ENCODE measurements at regions not wholly inside any gene's neighbourhood (a gene's known extent, or its start where the extent isn't known, plus 50 kb on each side); places are given as distances from the start of the nearest gene placed in this dataset.

DNA sequence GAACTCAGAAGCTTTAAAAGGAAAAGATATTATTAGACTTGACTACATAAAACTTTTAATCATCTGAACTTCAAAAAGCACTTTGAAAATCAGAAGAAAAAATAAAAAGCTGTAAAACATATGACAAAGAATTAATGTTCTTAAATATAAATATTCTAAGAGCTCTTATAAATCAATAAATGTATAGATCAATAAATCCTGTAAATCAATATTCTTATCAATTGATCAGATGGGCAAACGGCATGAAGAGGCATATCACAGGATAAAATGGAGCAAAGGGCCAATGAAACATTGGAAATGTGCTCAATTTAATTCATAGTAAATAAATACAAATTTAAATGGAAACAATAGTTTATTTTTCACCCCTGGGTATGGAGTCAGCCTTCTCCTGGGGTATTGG, 66.1 kb upstream of the SMYD2 start:
- no peak for DNase-seq
- CTCF ChIA-PET = interaction anchor here (0.7 to 4.3 kb wide), 17 partner anchors 9 to 426 kb away, joined by 3 to 148 read pairs (median 4); no protein-coding TSS in a partner anchor
- no peaks in the 10 kb centered on the region for H3K9me3 ChIP-seq (ENCODE audit: control extremely low read depth in 1 of 5, control insufficient read depth in 4 of 5, insufficient read depth in 2 of 5, low read depth in 1 of 5, low read length in 4 of 5)
- H3K27ac ChIP-seq (ENCODE audit: insufficient read depth in 1 of 2, low read depth in 1 of 2, low read length in 2 of 2, poor library complexity in 1 of 2, severe bottlenecking in 2 of 2) = no peak overlapping the region
- POLR2A ChIA-PET = no interaction called here
- peaks cover 0 to 6% (median 5%) of the 10 kb centered on the region in 4 experiments for H3K4me1 ChIP-seq (ENCODE audit: control extremely low read depth in 1 of 4, control insufficient read depth in 4 of 4, insufficient read depth in 4 of 4, low read length in 3 of 4)
- no peaks in the 10 kb centered on the region for H3K36me3 ChIP-seq (ENCODE audit: control insufficient read depth in 4 of 4, insufficient read depth in 4 of 4, low read length in 3 of 4)
- no CpG with 5 or more reads among the region's 1 CpG for WGBS (ENCODE audit: insufficient coverage)
- H3K4me3 ChIP-seq (ENCODE audit: control insufficient read depth in 1 of 7, extremely low read depth in 1 of 7, insufficient read depth in 4 of 7, low read depth in 2 of 7, low read length in 6 of 7) = no peak overlapping the region
- H3K27me3 ChIP-seq (replicated peaks in 2 of 5; ENCODE audit: control insufficient read depth in 4 of 5, insufficient read depth in 5 of 5, low read length in 4 of 5) = peaks cover 0 to 22% (median 12%) of the 10 kb centered on the region in 5 experiments

GRCh38 chr1:214215583-214215982, 65.4 kb upstream of the SMYD2 start:
- H3K27me3 ChIP-seq (replicated peaks in 2 of 5; ENCODE audit: control insufficient read depth in 4 of 5, insufficient read depth in 5 of 5, low read length in 4 of 5) = peaks cover 0 to 25% (median 12%) of the 10 kb centered on the region in 5 experiments
- no peak overlapping the region for H3K27ac ChIP-seq (ENCODE audit: insufficient read depth in 1 of 2, low read depth in 1 of 2, low read length in 2 of 2, poor library complexity in 1 of 2, severe bottlenecking in 2 of 2)
- ChIA-PET POLR2A (no interaction called here), CTCF (no interaction called here)
- no peaks in the 10 kb centered on the region for H3K9me3 ChIP-seq (ENCODE audit: control extremely low read depth in 1 of 5, control insufficient read depth in 4 of 5, insufficient read depth in 2 of 5, low read depth in 1 of 5, low read length in 4 of 5)
- 95% methylated on average over 3 of the region's 3 CpGs for WGBS (ENCODE audit: insufficient coverage)
- H3K4me1 ChIP-seq (ENCODE audit: control extremely low read depth in 1 of 4, control insufficient read depth in 4 of 4, insufficient read depth in 4 of 4, low read length in 3 of 4) = peaks cover 0 to 6% (median 5%) of the 10 kb centered on the region in 4 experiments
- DNase-seq = no peak
- no peak overlapping the region for H3K4me3 ChIP-seq (ENCODE audit: control insufficient read depth in 1 of 7, extremely low read depth in 1 of 7, insufficient read depth in 4 of 7, low read depth in 2 of 7, low read length in 6 of 7)
- H3K36me3 ChIP-seq (ENCODE audit: control insufficient read depth in 4 of 4, insufficient read depth in 4 of 4, low read length in 3 of 4) = no peaks in the 10 kb centered on the region

- Histone ChIP-seq H3K9me3 (ENCODE audit: control extremely low read depth in 1 of 5, control insufficient read depth in 4 of 5, insufficient read depth in 2 of 5, low read depth in 1 of 5, low read length in 4 of 5) (no peaks in the 10 kb centered on the region), H3K4me3 (ENCODE audit: control insufficient read depth in 1 of 7, extremely low read depth in 1 of 7, insufficient read depth in 4 of 7, low read depth in 2 of 7, low read length in 6 of 7) (no peak overlapping the region), H3K36me3 (ENCODE audit: control insufficient read depth in 4 of 4, insufficient read depth in 4 of 4, low read length in 3 of 4) (no peaks in the 10 kb centered on the region), H3K4me1 (ENCODE audit: control extremely low read depth in 1 of 4, control insufficient read depth in 4 of 4, insufficient read depth in 4 of 4, low read length in 3 of 4) (peaks cover 0 to 6% (median 5%) of the 10 kb centered on the region in 4 experiments), H3K27me3 (replicated peaks in 2 of 5; ENCODE audit: control insufficient read depth in 4 of 5, insufficient read depth in 5 of 5, low read length in 4 of 5) (peaks cover 0 to 25% (median 12%) of the 10 kb centered on the region in 5 experiments), H3K27ac (ENCODE audit: insufficient read depth in 1 of 2, low read depth in 1 of 2, low read length in 2 of 2, poor library complexity in 1 of 2, severe bottlenecking in 2 of 2) (no peak overlapping the region)
- DNase-seq = no peak
- POLR2A ChIA-PET = no interaction called here
- CTCF ChIA-PET = interaction anchor here (0.8 kb wide), 1 partner anchor 112 kb away, joined by 3 read pairs; no protein-coding TSS in a partner anchor
- 80% methylated on average over 1 of the region's 1 CpG for WGBS (ENCODE audit: insufficient coverage)
These were observed 64.9 kb upstream of the SMYD2 start for GRCh38 chr1:214216021-214216420.

DNA sequence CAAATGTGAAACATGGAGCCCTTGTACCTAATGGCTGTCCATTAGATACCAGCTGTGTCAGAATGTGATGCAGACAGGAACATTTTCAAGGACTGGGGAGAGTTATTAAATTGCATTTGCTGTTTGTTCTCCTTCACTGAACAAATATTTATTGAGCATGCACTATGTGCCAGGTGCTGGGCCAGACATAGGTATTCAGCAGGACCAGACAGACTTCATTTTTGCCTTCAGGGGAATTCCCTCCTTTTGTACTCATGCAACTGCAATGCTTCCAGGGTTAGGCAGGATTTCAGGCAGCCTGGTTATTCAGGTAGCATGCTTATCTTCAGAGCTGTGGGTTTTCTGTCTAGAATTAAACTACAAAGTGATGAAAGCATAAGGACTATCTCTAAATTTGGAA, 64.2 kb upstream of the SMYD2 start:
- CTCF ChIA-PET = interaction anchor here (0.8 to 1.9 kb wide), 2 partner anchors 111 to 114 kb away, joined by 3 to 4 read pairs; no protein-coding TSS in a partner anchor
- Histone ChIP-seq H3K9me3 (ENCODE audit: control extremely low read depth in 1 of 5, control insufficient read depth in 4 of 5, insufficient read depth in 2 of 5, low read depth in 1 of 5, low read length in 4 of 5) (no peaks in the 10 kb centered on the region), H3K4me1 (ENCODE audit: control extremely low read depth in 1 of 4, control insufficient read depth in 4 of 4, insufficient read depth in 4 of 4, low read length in 3 of 4) (peaks cover 0 to 6% (median 5%) of the 10 kb centered on the region in 4 experiments), H3K36me3 (ENCODE audit: control insufficient read depth in 4 of 4, insufficient read depth in 4 of 4, low read length in 3 of 4) (no peaks in the 10 kb centered on the region), H3K4me3 (ENCODE audit: control insufficient read depth in 1 of 7, extremely low read depth in 1 of 7, insufficient read depth in 4 of 7, low read depth in 2 of 7, low read length in 6 of 7) (no peak overlapping the region), H3K27me3 (replicated peaks in 2 of 5; ENCODE audit: control insufficient read depth in 4 of 5, insufficient read depth in 5 of 5, low read length in 4 of 5) (peaks cover 0 to 25% (median 12%) of the 10 kb centered on the region in 5 experiments), H3K27ac (ENCODE audit: insufficient read depth in 1 of 2, low read depth in 1 of 2, low read length in 2 of 2, poor library complexity in 1 of 2, severe bottlenecking in 2 of 2) (no peak overlapping the region)
- DNase-seq = no peak
- POLR2A ChIA-PET = no interaction called here

GRCh38 chr1:214219902-214220301, 61.1 kb upstream of the SMYD2 start:
- Histone ChIP-seq H3K27ac (ENCODE audit: insufficient read depth in 1 of 2, low read depth in 1 of 2, low read length in 2 of 2, poor library complexity in 1 of 2, severe bottlenecking in 2 of 2) (no peak overlapping the region), H3K9me3 (ENCODE audit: control extremely low read depth in 1 of 5, control insufficient read depth in 4 of 5, insufficient read depth in 2 of 5, low read depth in 1 of 5, low read length in 4 of 5) (no peaks in the 10 kb centered on the region), H3K36me3 (ENCODE audit: control insufficient read depth in 4 of 4, insufficient read depth in 4 of 4, low read length in 3 of 4) (no peaks in the 10 kb centered on the region), H3K27me3 (replicated peaks in 2 of 5; ENCODE audit: control insufficient read depth in 4 of 5, insufficient read depth in 5 of 5, low read length in 4 of 5) (peaks cover 0 to 34% (median 8%) of the 10 kb centered on the region in 5 experiments), H3K4me3 (ENCODE audit: control insufficient read depth in 1 of 7, extremely low read depth in 1 of 7, insufficient read depth in 4 of 7, low read depth in 2 of 7, low read length in 6 of 7) (no peak overlapping the region), H3K4me1 (ENCODE audit: control extremely low read depth in 1 of 4, control insufficient read depth in 4 of 4, insufficient read depth in 4 of 4, low read length in 3 of 4) (peaks cover 0 to 4% (median 0%) of the 10 kb centered on the region in 4 experiments)
- POLR2A ChIA-PET = no interaction called here
- WGBS (ENCODE audit: insufficient coverage) = 98% methylated on average over 4 of the region's 4 CpGs
- no peak for DNase-seq
- CTCF ChIA-PET = interaction anchor here (1.3 to 1.6 kb wide), 4 partner anchors 10 to 365 kb away, joined by 3 to 7 read pairs (median 4); no protein-coding TSS in a partner anchor

GRCh38 chr1:214220891-214221290, 60.1 kb upstream of the SMYD2 start:
- Histone ChIP-seq H3K9me3 (ENCODE audit: control extremely low read depth in 1 of 5, control insufficient read depth in 4 of 5, insufficient read depth in 2 of 5, low read depth in 1 of 5, low read length in 4 of 5) (no peaks in the 10 kb centered on the region), H3K36me3 (ENCODE audit: control insufficient read depth in 4 of 4, insufficient read depth in 4 of 4, low read length in 3 of 4) (no peaks in the 10 kb centered on the region), H3K27me3 (replicated peaks in 2 of 5; ENCODE audit: control insufficient read depth in 4 of 5, insufficient read depth in 5 of 5, low read length in 4 of 5) (peaks cover 0 to 32% (median 5%) of the 10 kb centered on the region in 5 experiments), H3K4me1 (ENCODE audit: control extremely low read depth in 1 of 4, control insufficient read depth in 4 of 4, insufficient read depth in 4 of 4, low read length in 3 of 4) (peaks cover 0 to 4% (median 0%) of the 10 kb centered on the region in 4 experiments), H3K4me3 (ENCODE audit: control insufficient read depth in 1 of 7, extremely low read depth in 1 of 7, insufficient read depth in 4 of 7, low read depth in 2 of 7, low read length in 6 of 7) (no peak overlapping the region), H3K27ac (ENCODE audit: insufficient read depth in 1 of 2, low read depth in 1 of 2, low read length in 2 of 2, poor library complexity in 1 of 2, severe bottlenecking in 2 of 2) (no peak overlapping the region)
- DNase-seq = no peak
- ChIA-PET POLR2A (no interaction called here), CTCF (interaction anchor here (1.3 to 1.6 kb wide), 3 partner anchors 11 to 111 kb away, joined by 3 to 7 read pairs (median 4); no protein-coding TSS in a partner anchor)
- WGBS (ENCODE audit: insufficient coverage) = 100% methylated on average over 2 of the region's 5 CpGs

DNA sequence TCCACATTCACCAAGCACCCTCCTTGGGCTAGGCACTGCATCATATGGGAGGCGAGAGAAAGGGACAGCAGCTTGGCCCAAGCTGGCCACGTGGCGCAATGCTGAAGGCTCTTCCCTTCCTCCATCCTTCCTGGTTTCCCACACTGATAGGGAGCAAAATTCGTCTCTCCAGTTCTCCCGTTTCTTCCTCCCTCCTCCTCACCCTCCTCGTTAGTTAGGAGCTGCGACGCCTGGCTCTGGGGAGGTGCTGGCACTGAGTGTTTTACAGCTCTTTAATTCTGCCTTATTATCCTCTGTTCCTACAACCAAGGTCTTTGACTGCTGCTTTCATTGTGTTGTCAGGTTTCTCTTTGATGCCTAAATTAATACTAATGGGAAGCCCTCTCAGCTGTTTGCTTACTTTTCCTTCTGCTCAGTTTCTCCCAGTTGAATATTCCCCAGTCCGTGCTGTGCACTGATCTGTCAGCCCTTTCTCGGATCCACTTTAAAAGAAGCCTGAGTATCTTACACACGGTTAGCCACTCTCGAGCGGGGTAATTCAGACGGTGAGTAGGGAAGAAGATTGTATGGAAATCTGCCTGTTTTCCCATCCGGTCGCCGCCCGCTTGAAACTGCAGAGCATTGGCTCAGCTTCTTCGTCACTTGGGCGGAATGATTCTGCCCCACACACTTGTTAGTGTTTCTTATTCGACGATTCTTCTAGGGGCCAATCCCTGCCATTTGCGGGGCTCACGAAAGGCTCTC, 56.2 kb upstream of the SMYD2 start:
- H3K4me3 ChIP-seq (ENCODE audit: control insufficient read depth in 1 of 7, extremely low read depth in 1 of 7, insufficient read depth in 4 of 7, low read depth in 2 of 7, low read length in 6 of 7) = peak overlapping the region in 4 of 7 experiments; percentile 19 to 60 (median 36)
- CTCF ChIA-PET = interaction anchor here (0.9 to 1.5 kb wide), 5 partner anchors 10 to 106 kb away, joined by 3 to 6 read pairs (median 4); no protein-coding TSS in a partner anchor
- peaks cover 0 to 14% (median 0%) of the 10 kb centered on the region in 5 experiments for H3K27me3 ChIP-seq (replicated peaks in 2 of 5; ENCODE audit: control insufficient read depth in 4 of 5, insufficient read depth in 5 of 5, low read length in 4 of 5)
- POLR2A ChIA-PET = no interaction called here
- 53% methylated on average over 24 of the region's 24 CpGs for WGBS (ENCODE audit: insufficient coverage)
- peaks cover 0 to 8% (median 2%) of the 10 kb centered on the region in 4 experiments for H3K4me1 ChIP-seq (ENCODE audit: control extremely low read depth in 1 of 4, control insufficient read depth in 4 of 4, insufficient read depth in 4 of 4, low read length in 3 of 4)
- no peak overlapping the region for H3K27ac ChIP-seq (ENCODE audit: insufficient read depth in 1 of 2, low read depth in 1 of 2, low read length in 2 of 2, poor library complexity in 1 of 2, severe bottlenecking in 2 of 2)
- no peak for DNase-seq
- no peaks in the 10 kb centered on the region for H3K36me3 ChIP-seq (ENCODE audit: control insufficient read depth in 4 of 4, insufficient read depth in 4 of 4, low read length in 3 of 4)
- H3K9me3 ChIP-seq (ENCODE audit: control extremely low read depth in 1 of 5, control insufficient read depth in 4 of 5, insufficient read depth in 2 of 5, low read depth in 1 of 5, low read length in 4 of 5) = no peaks in the 10 kb centered on the region

Data from common myeloid progenitor, CD34-positive (primary cell).